ENCODE measurements at regions not wholly inside any gene's neighbourhood (a gene's known extent, or its start where the extent isn't known, plus 50 kb on each side); places are given as distances from the start of the nearest gene placed in this dataset.

DNA sequence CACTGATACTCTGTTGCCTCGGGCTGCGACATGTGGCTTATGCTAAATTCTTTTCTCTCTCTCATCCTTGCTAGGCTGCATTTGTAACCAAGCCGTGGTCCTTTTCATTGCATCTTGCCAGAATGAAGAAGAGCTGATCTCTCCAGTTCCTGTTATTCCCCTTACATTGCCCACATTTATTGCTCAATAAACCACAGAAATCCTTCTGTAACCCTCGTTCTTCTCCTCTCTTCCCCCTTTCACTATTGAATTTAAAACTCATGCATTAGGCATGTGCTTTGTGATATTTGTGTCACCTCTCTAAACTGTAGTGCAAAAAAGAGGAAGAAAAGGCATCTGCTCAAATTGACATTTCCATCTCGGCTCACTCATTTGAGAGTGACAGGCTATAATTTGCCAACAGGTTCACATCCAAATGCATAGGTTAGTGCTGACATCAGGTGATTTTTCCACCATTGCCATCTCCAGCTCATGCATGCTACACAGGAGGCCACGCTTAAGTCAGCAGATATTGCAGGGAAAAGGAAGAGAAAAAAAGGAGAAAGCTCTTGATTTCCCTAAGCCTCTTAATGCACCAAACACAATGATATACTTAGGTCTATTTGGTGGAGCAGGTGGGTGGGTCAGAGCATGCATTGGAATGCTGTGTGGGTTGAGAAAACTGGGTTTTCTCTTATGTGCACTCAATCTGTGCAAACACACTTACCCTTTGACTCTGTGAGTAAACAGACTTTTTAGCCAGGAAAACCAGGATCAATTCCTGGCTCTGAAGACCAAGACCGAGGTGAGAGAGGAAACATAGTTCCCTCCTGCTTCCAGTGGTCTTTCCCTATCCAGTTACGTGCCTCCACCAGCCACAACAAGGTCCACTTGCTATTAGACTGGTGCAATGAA is 642.7 kb downstream of the HS3ST4 start:
- H3K4me1 ChIP-seq (ENCODE audit: control insufficient read depth in 2 of 2, insufficient read depth in 2 of 2, low read length in 1 of 2): no peaks in the 10 kb centered on the region
- no peak overlapping the region for H3K27ac ChIP-seq (ENCODE audit: low read depth in 2 of 2, low read length in 1 of 2)
- no peaks in the 10 kb centered on the region for H3K27me3 ChIP-seq (ENCODE audit: control insufficient read depth in 1 of 2, insufficient read depth in 2 of 2, low read length in 2 of 2)
- no peak overlapping the region for H3K4me3 ChIP-seq (ENCODE audit: low read depth in 1 of 2, low read length in 2 of 2)
- no peaks in the 10 kb centered on the region for H3K9me3 ChIP-seq (ENCODE audit: control insufficient read depth in 2 of 2, insufficient read depth in 1 of 2, low read depth in 1 of 2, low read length in 1 of 2)
- WGBS, 2 donors: 39% methylated on average over 8 of the region's 8 CpGs
- no peaks in the 10 kb centered on the region for H3K36me3 ChIP-seq (ENCODE audit: control insufficient read depth in 2 of 2, insufficient read depth in 2 of 2, low read length in 1 of 2)

GRCh38 chr16:26335236-26335853 is 643.6 kb downstream of the HS3ST4 start:
- H3K4me1 ChIP-seq (ENCODE audit: control insufficient read depth in 2 of 2, insufficient read depth in 2 of 2, low read length in 1 of 2): no peaks in the 10 kb centered on the region
- H3K36me3 ChIP-seq (ENCODE audit: control insufficient read depth in 2 of 2, insufficient read depth in 2 of 2, low read length in 1 of 2): no peaks in the 10 kb centered on the region
- H3K27ac ChIP-seq (ENCODE audit: low read depth in 2 of 2, low read length in 1 of 2): no peak overlapping the region
- H3K27me3 ChIP-seq (ENCODE audit: control insufficient read depth in 1 of 2, insufficient read depth in 2 of 2, low read length in 2 of 2): no peaks in the 10 kb centered on the region
- 69 to 75% methylated on average over 6 of the region's 6 CpGs for WGBS, 2 donors
- H3K9me3 ChIP-seq (ENCODE audit: control insufficient read depth in 2 of 2, insufficient read depth in 1 of 2, low read depth in 1 of 2, low read length in 1 of 2): no peaks in the 10 kb centered on the region
- no peak overlapping the region for H3K4me3 ChIP-seq (ENCODE audit: low read depth in 1 of 2, low read length in 2 of 2)

DNA sequence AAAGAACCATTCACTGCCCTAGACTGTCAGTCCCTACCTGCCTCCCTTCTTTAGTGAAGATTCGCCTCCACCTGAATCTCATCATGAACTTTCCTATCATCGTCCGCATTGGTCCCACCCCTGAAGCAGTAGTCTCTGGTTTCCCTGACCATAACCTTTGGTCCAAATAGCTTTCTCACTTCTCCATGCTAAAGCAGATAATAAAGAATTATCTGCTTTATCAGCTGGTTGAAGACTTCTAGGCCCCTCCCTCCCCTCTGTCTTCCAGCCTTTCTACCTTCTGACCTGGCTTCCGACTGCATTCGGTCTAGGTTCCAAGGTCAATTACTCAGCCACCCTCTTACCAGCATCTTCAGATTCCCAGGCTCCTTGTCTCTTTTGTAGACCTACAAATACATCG is 650.9 kb downstream of the HS3ST4 start:
- H3K27ac ChIP-seq (ENCODE audit: low read depth in 2 of 2, low read length in 1 of 2): no peak overlapping the region
- H3K4me3 ChIP-seq (ENCODE audit: low read depth in 1 of 2, low read length in 2 of 2): no peak overlapping the region
- H3K4me1 ChIP-seq (ENCODE audit: control insufficient read depth in 2 of 2, insufficient read depth in 2 of 2, low read length in 1 of 2): no peaks in the 10 kb centered on the region
- H3K9me3 ChIP-seq (ENCODE audit: control insufficient read depth in 2 of 2, insufficient read depth in 1 of 2, low read depth in 1 of 2, low read length in 1 of 2): no peaks in the 10 kb centered on the region
- WGBS, 2 donors: 91 to 96% methylated on average over 6 of the region's 6 CpGs
- H3K27me3 ChIP-seq (ENCODE audit: control insufficient read depth in 1 of 2, insufficient read depth in 2 of 2, low read length in 2 of 2): no peaks in the 10 kb centered on the region
- no peaks in the 10 kb centered on the region for H3K36me3 ChIP-seq (ENCODE audit: control insufficient read depth in 2 of 2, insufficient read depth in 2 of 2, low read length in 1 of 2)

GRCh38 chr16:26344240-26344776 is 652.5 kb downstream of the HS3ST4 start:
- Histone ChIP-seq H3K27ac (ENCODE audit: low read depth in 2 of 2, low read length in 1 of 2) (no peak overlapping the region), H3K9me3 (ENCODE audit: control insufficient read depth in 2 of 2, insufficient read depth in 1 of 2, low read depth in 1 of 2, low read length in 1 of 2) (no peaks in the 10 kb centered on the region), H3K27me3 (ENCODE audit: control insufficient read depth in 1 of 2, insufficient read depth in 2 of 2, low read length in 2 of 2) (no peaks in the 10 kb centered on the region), H3K36me3 (ENCODE audit: control insufficient read depth in 2 of 2, insufficient read depth in 2 of 2, low read length in 1 of 2) (no peaks in the 10 kb centered on the region), H3K4me1 (ENCODE audit: control insufficient read depth in 2 of 2, insufficient read depth in 2 of 2, low read length in 1 of 2) (no peaks in the 10 kb centered on the region), H3K4me3 (ENCODE audit: low read depth in 1 of 2, low read length in 2 of 2) (no peak overlapping the region)
- 49 to 54% methylated on average over 4 of the region's 4 CpGs for WGBS, 2 donors

DNA sequence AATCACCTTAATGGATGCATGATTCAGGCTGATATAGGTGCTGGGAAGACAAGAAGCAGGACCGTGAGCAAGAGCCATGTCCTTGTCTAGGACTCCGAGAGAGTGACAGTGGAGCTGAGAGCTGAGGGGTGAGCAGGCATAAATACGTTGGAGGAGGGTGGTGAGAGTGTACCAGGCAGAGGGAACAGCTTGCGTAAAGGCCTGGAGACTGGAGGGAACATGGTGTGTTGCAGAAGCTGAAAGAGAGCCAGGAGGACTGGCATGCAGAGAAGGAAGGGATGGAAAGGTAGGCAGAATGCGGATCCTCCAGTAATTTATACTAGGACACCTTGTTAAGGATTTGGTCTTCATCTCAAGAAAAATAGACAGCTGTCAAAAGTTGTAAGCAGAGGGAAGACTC is 653.2 kb downstream of the HS3ST4 start:
- Histone ChIP-seq H3K36me3 (ENCODE audit: control insufficient read depth in 2 of 2, insufficient read depth in 2 of 2, low read length in 1 of 2) (no peaks in the 10 kb centered on the region), H3K4me1 (ENCODE audit: control insufficient read depth in 2 of 2, insufficient read depth in 2 of 2, low read length in 1 of 2) (no peaks in the 10 kb centered on the region), H3K27ac (ENCODE audit: low read depth in 2 of 2, low read length in 1 of 2) (no peak overlapping the region), H3K27me3 (ENCODE audit: control insufficient read depth in 1 of 2, insufficient read depth in 2 of 2, low read length in 2 of 2) (no peaks in the 10 kb centered on the region), H3K9me3 (ENCODE audit: control insufficient read depth in 2 of 2, insufficient read depth in 1 of 2, low read depth in 1 of 2, low read length in 1 of 2) (no peaks in the 10 kb centered on the region), H3K4me3 (ENCODE audit: low read depth in 1 of 2, low read length in 2 of 2) (no peak overlapping the region)
- WGBS, 2 donors: 77 to 78% methylated on average over 5 of the region's 5 CpGs

DNA sequence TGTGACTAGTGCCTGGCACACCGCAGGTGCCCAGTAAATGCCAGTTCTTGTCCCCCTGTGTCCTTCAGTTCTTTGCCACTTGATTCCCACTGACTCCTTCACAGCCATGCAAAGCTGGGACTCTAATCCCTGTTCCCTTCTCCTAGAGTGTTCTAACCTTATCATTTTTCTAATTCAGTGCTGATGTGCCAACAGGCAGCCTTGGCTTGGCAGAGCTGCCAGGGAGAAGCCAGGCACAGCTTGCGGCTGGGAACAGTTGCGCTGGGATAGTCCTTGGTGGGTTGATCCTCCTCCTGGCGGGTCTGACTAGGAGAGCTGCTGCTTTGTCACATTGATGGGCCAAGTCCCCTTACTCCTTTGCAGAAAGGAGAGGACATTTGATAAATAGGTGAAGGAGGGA is 654.2 kb downstream of the HS3ST4 start:
- Histone ChIP-seq H3K4me3 (ENCODE audit: low read depth in 1 of 2, low read length in 2 of 2) (no peak overlapping the region), H3K9me3 (ENCODE audit: control insufficient read depth in 2 of 2, insufficient read depth in 1 of 2, low read depth in 1 of 2, low read length in 1 of 2) (peaks cover 0 to 3% of the 10 kb centered on the region in 2 donors), H3K27me3 (ENCODE audit: control insufficient read depth in 1 of 2, insufficient read depth in 2 of 2, low read length in 2 of 2) (no peaks in the 10 kb centered on the region), H3K36me3 (ENCODE audit: control insufficient read depth in 2 of 2, insufficient read depth in 2 of 2, low read length in 1 of 2) (no peaks in the 10 kb centered on the region), H3K4me1 (ENCODE audit: control insufficient read depth in 2 of 2, insufficient read depth in 2 of 2, low read length in 1 of 2) (no peaks in the 10 kb centered on the region), H3K27ac (ENCODE audit: low read depth in 2 of 2, low read length in 1 of 2) (no peak overlapping the region)
- WGBS, 2 donors: 63 to 82% methylated on average over 4 of the region's 4 CpGs

DNA sequence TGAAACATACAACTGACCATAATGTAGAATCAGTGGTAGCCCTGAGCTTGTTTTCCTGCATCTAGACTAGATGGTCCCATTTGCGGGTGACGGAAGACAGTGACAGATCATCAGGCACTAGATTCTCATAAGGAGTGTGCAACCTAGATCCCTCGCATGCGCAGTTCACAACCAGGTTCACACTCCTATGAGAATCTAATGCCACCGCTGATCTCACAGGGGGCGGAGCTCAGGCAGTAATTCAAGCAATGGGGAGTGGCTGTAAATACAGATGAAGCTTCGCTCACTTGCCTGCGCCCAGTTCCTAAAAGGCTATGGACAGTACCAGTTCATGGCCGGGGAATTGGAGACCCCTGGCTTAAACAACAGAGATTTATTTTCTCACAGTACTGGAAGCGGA is 656.3 kb downstream of the HS3ST4 start:
- Histone ChIP-seq H3K4me1 (ENCODE audit: control insufficient read depth in 2 of 2, insufficient read depth in 2 of 2, low read length in 1 of 2) (no peaks in the 10 kb centered on the region), H3K27me3 (ENCODE audit: control insufficient read depth in 1 of 2, insufficient read depth in 2 of 2, low read length in 2 of 2) (no peaks in the 10 kb centered on the region)
- 89 to 95% methylated on average over 10 of the region's 10 CpGs for WGBS, 2 donors

GRCh38 chr16:26360867-26361266 is 669.1 kb downstream of the HS3ST4 start:
- Histone ChIP-seq H3K27ac (ENCODE audit: low read depth in 2 of 2, low read length in 1 of 2) (no peak overlapping the region), H3K9me3 (ENCODE audit: control insufficient read depth in 2 of 2, insufficient read depth in 1 of 2, low read depth in 1 of 2, low read length in 1 of 2) (peaks cover 0 to 2% of the 10 kb centered on the region in 2 donors), H3K27me3 (ENCODE audit: control insufficient read depth in 1 of 2, insufficient read depth in 2 of 2, low read length in 2 of 2) (no peaks in the 10 kb centered on the region), H3K4me1 (ENCODE audit: control insufficient read depth in 2 of 2, insufficient read depth in 2 of 2, low read length in 1 of 2) (no peaks in the 10 kb centered on the region), H3K4me3 (ENCODE audit: low read depth in 1 of 2, low read length in 2 of 2) (no peak overlapping the region), H3K36me3 (ENCODE audit: control insufficient read depth in 2 of 2, insufficient read depth in 2 of 2, low read length in 1 of 2) (no peaks in the 10 kb centered on the region)
- 82 to 83% methylated on average over 4 of the region's 4 CpGs for WGBS, 2 donors

More for the DNA sequence above, 656.3 kb downstream of the HS3ST4 start:
- peaks cover 0 to 3% of the 10 kb centered on the region in 2 donors for H3K9me3 ChIP-seq (ENCODE audit: control insufficient read depth in 2 of 2, insufficient read depth in 1 of 2, low read depth in 1 of 2, low read length in 1 of 2)
- no peak overlapping the region for H3K4me3 ChIP-seq (ENCODE audit: low read depth in 1 of 2, low read length in 2 of 2)
- no peak overlapping the region for H3K27ac ChIP-seq (ENCODE audit: low read depth in 2 of 2, low read length in 1 of 2)
- H3K36me3 ChIP-seq (ENCODE audit: control insufficient read depth in 2 of 2, insufficient read depth in 2 of 2, low read length in 1 of 2): no peaks in the 10 kb centered on the region

DNA sequence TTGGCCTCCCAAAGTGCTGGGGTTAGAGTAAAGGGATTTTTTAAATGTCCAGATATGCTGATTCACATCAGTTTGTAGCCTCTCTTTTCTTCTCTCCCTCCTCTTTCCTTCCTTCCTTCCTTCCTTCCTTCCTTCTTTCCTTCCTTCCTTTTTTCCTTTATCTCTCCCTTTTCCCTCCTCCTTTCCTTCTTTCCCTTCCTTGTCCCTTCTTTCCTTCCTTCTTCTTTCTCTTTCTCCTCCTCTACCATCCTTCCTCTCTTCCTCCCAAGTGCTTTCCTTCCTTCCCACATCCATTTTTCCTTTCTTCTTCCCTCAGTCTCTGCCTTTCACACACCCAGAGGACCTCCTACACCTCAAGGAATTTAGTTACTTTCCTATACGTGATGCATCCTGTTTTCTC is 671.8 kb downstream of the HS3ST4 start:
- H3K4me1 ChIP-seq (ENCODE audit: control insufficient read depth in 2 of 2, insufficient read depth in 2 of 2, low read length in 1 of 2): no peaks in the 10 kb centered on the region
- no peaks in the 10 kb centered on the region for H3K27me3 ChIP-seq (ENCODE audit: control insufficient read depth in 1 of 2, insufficient read depth in 2 of 2, low read length in 2 of 2)
- H3K27ac ChIP-seq (ENCODE audit: low read depth in 2 of 2, low read length in 1 of 2): no peak overlapping the region
- H3K9me3 ChIP-seq (ENCODE audit: control insufficient read depth in 2 of 2, insufficient read depth in 1 of 2, low read depth in 1 of 2, low read length in 1 of 2): no peaks in the 10 kb centered on the region
- H3K4me3 ChIP-seq (ENCODE audit: low read depth in 1 of 2, low read length in 2 of 2): no peak overlapping the region
- no peaks in the 10 kb centered on the region for H3K36me3 ChIP-seq (ENCODE audit: control insufficient read depth in 2 of 2, insufficient read depth in 2 of 2, low read length in 1 of 2)
- WGBS, 2 donors: 44 to 57% methylated on average over 1 of the region's 1 CpG
